Lung (tissue), 11 donors: ENCODE measurements at regions not wholly inside any gene's neighbourhood (a gene's known extent, or its start where the extent isn't known, plus 50 kb on each side); places are given as distances from the start of the nearest gene placed in this dataset.

Source experiments
- ATAC-seq: fragments of 200-7000 bp; cut with Tn5 transposase; one replicate; pipeline ENCODE4 v1.9.1; 2020; ENCODE audit warnings: moderate number of reproducible peaks; ENCODE audit not compliant: insufficient read depth, low FRiP score
- DNase-seq, 3 donors: peaks; one replicate each; pipeline ENCODE4 v3.0.0-alpha.2; 2013 to 2017
- H3K27ac ChIP-seq, 2 donors: one replicate each; pipeline ENCODE4 v1.5.1; 2013; ENCODE audit warnings: mild to moderate bottlenecking in 2 of 2, moderate library complexity in 2 of 2, control low read depth in 1 of 2, inconsistent platforms in 1 of 2, low read depth in 1 of 2, low read length in 1 of 2
- H3K27me3 ChIP-seq, 3 donors: one replicate each; pipeline ENCODE4 v1.5.1; 2013; ENCODE audit warnings: low read length in 2 of 3; ENCODE audit not compliant: control insufficient read depth in 3 of 3, insufficient read depth in 3 of 3
- H3K36me3 ChIP-seq, 4 donors: one replicate each; pipeline ENCODE4 v1.5.1; 2013; ENCODE audit warnings: low read length in 4 of 4, mild to moderate bottlenecking in 1 of 4, moderate library complexity in 1 of 4; ENCODE audit not compliant: control insufficient read depth in 4 of 4, insufficient read depth in 4 of 4
- H3K4me1 ChIP-seq, 5 donors: one replicate each; pipeline ENCODE4 v1.5.1; 2013; ENCODE audit warnings: low read length in 5 of 5, mild to moderate bottlenecking in 2 of 5, moderate library complexity in 1 of 5; ENCODE audit not compliant: control insufficient read depth in 5 of 5, insufficient read depth in 5 of 5
- H3K4me3 ChIP-seq: one replicate; pipeline ENCODE4 v1.5.1; 2013; ENCODE audit warnings: mild to moderate bottlenecking, control low read depth, moderate library complexity
- H3K9ac ChIP-seq, 2 donors: one replicate each; pipeline ENCODE4 v1.5.1; 2013; ENCODE audit warnings: low read length in 2 of 2, control low read depth in 1 of 2; ENCODE audit not compliant: insufficient read depth in 1 of 2
- H3K9me3 ChIP-seq, 4 donors: one replicate each; pipeline ENCODE4 v1.5.1; 2013; ENCODE audit warnings: low read length in 3 of 4, mild to moderate bottlenecking in 1 of 4, moderate library complexity in 1 of 4; ENCODE audit not compliant: control insufficient read depth in 4 of 4, insufficient read depth in 3 of 4
- CTCF ChIP-seq: IDR thresholded peaks from 2 replicates; pipeline ENCODE4 v1.5.1; 2012; ENCODE audit warnings: mild to moderate bottlenecking; ENCODE audit errors: control extremely low read depth, extremely low read depth
- WGBS, 2 donors: extraction: QIAGEN DNeasy Blood & Tissue Kit; methylation state at CpG; one replicate each; pipeline ENCODE4 v1.1.7; 2013; 5-methylcytosine and 5-hydroxymethylcytosine counted together
- donor health status: control.
- donor health status: control.
- donor health status: Bipolar disorder and iron deficiency.
- donor health status: healthy.
- donor health status: DM: yes; HTN: yes; CAD: no.

GRCh38 chr1:82171955-82172354 is 371.2 kb downstream of the ADGRL2 start:
- TF ChIP-seq CTCF: no peak
- Histone ChIP-seq H3K36me3 (no peaks in the 10 kb centered on the region), H3K27ac (no peak overlapping the region), H3K9me3 (peaks cover 0 to 5% (median 0%) of the 10 kb centered on the region in 4 donors), H3K9ac (no peak overlapping the region), H3K4me1 (no peaks in the 10 kb centered on the region), H3K27me3 (no peaks in the 10 kb centered on the region), H3K4me3 (no peak overlapping the region)
- WGBS, 2 donors: 91 to 95% methylated on average over 2 of the region's 2 CpGs
- DNase-seq (no peak), ATAC-seq (no peak)

GRCh38 chr1:82168482-82168881 is 367.7 kb downstream of the ADGRL2 start:
- H3K27ac ChIP-seq: no peak overlapping the region
- 86 to 90% methylated on average over 3 of the region's 3 CpGs for WGBS, 2 donors
- no peak overlapping the region for H3K9ac ChIP-seq
- H3K4me1 ChIP-seq: no peaks in the 10 kb centered on the region
- no peaks in the 10 kb centered on the region for H3K36me3 ChIP-seq
- ATAC-seq (no peak), DNase-seq (no peak)
- H3K9me3 ChIP-seq: peaks cover 0 to 4% (median 0%) of the 10 kb centered on the region in 4 donors
- TF ChIP-seq CTCF: no peak
- no peaks in the 10 kb centered on the region for H3K27me3 ChIP-seq
- H3K4me3 ChIP-seq: no peak overlapping the region

GRCh38 chr1:82165304-82165703 is 364.6 kb downstream of the ADGRL2 start:
- WGBS, 2 donors: 94% methylated on average over 3 of the region's 3 CpGs
- Histone ChIP-seq H3K27ac (no peak overlapping the region), H3K27me3 (no peaks in the 10 kb centered on the region), H3K4me3 (no peak overlapping the region), H3K9me3 (no peaks in the 10 kb centered on the region), H3K4me1 (peaks cover 0 to 17% (median 3%) of the 10 kb centered on the region in 5 donors), H3K36me3 (no peaks in the 10 kb centered on the region), H3K9ac (no peak overlapping the region)
- DNase-seq (no peak), ATAC-seq (no peak)
- no peak for TF ChIP-seq CTCF
